ENCODE measurements at regions not wholly inside any gene's neighbourhood (a gene's known extent, or its start where the extent isn't known, plus 50 kb on each side); places are given as distances from the start of the nearest gene placed in this dataset.

DNA sequence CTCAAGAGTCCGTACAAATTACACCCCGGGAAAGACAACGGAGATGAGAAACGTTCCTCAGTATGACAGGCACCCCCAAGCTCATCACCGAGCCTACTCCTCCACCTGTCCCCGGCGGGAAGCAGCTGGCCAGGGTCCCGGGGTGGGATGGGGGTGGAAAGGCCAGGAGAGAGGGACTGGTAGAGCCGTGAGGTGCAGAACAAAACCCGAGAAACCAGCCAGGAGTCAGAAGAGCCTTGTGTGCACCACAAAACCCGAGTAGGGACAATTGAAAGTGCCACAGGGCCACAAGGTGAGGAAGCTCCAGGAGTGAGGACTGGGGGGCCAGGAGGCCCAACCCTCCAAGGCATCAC is 75.5 kb upstream of the SALL3 start:
- DNase-seq (ENCODE audit: low spot score): no peak

DNA sequence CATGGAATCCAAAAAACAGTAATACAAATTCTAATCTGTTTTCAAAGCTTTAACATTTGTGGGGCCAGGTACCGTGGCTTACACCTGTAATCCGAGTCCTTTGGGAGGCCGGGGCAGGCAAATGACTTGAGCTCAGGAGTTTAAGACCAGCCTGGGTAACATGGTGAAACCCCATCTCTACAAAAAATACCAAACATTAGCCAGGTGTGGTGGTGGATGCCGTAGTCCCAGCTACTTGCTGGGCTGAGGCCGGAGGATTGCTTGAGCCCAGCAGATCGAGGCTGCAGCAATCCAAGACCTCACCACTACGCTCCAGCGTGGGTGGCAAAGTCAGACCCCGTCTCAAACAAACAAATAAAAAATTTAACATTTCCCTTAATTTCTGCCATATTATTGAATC is 74.3 kb upstream of the SALL3 start:
- no peak for DNase-seq (ENCODE audit: low spot score)

DNA sequence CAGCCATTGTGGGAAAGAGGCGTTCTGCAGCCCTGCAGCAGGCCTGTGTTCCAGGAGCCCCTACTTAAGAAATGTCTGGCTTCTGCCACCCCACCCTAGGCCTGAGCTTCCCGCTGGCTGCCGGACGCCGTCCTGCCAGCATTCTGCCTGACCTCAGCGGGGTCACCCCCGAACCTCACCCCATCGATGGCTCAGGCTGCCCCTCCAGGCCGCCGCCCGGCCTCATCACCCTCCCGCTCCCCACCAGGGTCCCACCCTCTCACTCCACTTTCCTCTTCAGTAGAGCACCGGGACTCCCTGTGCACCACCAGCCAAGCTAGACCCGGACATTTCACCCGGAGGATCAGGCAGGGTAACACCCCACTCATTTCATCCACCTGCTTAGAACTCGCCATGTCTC is 73.6 kb upstream of the SALL3 start:
- no peak for DNase-seq (ENCODE audit: low spot score)

DNA sequence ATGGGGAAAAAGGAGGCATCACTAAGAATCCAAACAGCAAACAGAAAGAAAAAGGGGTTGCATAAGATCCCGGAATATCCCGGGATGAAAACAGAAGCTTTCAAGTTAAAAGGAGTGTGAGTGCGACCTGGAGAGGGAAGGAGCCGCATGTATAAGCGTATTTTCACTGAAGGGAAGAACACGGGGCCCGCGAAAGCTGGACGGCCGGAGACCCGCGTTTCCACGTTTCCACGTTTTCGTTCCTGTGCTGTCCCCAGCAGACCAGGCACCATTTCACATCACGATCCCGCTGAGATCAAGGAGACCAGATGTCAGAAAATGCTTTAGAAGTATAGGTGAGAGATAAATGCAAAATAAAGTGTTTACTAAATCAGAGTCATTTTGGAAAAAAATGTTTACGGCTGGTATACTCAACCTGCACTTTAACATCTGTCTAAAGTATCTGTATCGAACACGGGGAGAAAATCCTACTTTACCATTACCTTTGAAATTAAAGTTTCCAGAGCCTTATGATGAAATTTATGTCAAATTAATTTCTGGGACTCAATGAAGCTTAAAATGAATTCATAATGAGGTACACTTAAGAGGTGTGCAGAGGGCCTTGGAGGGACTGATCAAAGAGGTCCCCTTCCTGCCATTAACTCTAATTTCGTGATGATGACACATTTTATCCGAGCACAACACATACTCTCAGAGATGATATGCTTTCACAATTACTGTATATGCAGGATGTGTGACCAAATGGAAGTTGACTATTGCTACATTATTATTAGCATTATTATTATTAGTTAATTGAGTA is 71.0 kb upstream of the SALL3 start:
- DNase-seq (ENCODE audit: low spot score): no peak

DNA sequence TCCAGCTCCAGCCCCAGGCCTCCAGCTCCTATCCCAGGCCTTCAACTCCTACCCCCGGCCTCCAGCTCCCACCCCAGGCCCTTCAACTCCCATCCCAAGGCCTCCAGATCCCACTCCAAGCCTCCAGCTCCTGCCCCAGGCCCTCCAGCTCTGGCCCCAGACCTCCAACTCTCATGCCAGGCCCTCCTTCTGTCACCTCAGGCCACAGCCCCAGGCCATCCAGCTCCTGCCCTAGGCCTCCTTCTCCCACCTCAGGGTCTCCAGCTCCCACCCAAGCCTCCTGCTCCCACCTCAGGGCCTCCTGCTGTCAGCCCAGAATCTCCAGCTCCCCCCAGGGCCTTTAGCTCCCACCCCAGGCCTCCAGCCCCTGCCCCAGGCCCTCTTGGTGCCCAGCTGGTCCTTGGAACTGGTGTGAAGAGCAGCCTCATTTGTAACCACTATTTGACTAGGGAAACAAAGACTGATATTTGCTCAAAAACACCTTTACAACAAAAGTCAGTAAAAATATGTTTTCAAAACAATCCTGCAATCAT is 67.8 kb upstream of the SALL3 start:
- no peak for DNase-seq (ENCODE audit: low spot score)

DNA sequence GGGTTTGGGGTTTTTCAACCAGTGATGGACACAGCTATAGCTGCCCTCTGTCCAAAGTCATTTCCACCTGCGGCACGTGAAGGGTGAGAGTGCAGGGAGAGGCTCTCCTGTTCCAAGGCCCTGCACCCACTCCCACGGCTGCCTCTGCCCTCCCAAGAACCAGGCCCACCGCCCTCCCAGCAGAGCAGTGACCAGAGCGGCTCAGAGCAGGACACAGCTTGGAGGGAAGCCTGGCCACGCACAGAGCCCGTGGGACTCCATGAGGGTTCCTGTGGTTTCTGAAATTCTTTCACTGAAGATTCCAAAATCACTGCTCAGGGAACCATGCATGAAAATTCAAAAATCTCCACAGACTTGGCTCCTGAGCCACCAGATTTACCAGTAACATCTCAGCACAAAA is 67.3 kb upstream of the SALL3 start:
- no peak for DNase-seq (ENCODE audit: low spot score)

DNA sequence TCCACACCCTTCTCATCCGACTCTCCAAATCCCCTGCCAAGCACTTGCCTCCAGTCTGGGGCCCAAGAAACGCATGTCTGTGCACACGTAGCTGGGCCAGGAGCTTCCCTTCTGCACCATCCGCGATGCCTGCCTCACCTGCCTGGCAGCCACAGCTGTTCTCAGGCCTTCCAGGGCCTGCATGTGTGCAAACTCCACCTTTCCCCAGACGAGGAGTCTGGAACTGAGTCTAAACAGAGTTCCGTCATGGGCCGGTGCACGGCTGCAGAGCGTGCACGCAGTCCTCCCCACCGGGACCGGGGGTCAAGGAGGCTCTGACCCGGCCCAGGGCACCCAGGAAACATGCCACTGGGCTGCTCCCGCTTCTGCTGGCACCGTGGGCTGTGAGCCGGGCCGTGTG is 66.8 kb upstream of the SALL3 start:
- no peak for DNase-seq (ENCODE audit: low spot score)

DNA sequence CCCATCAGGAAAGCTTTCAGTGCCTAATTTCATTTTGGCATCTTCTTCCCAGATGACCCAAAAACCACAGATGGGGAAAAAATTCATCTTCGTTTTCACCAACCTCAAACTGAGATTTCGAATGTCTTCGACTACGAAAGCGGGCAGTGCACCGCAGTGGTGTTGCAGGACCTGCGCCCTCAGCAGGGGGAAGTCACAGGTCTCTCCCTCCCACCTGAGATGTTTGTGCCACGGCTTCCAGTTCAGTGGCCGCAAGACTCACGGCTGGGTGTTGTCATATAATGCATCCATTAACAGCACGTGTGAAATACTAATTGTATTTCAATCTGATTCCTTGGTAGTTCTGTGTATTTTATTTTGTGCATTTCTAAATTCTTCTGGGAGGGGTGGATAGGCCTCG is 66.2 kb upstream of the SALL3 start:
- DNase-seq (ENCODE audit: low spot score): no peak

DNA sequence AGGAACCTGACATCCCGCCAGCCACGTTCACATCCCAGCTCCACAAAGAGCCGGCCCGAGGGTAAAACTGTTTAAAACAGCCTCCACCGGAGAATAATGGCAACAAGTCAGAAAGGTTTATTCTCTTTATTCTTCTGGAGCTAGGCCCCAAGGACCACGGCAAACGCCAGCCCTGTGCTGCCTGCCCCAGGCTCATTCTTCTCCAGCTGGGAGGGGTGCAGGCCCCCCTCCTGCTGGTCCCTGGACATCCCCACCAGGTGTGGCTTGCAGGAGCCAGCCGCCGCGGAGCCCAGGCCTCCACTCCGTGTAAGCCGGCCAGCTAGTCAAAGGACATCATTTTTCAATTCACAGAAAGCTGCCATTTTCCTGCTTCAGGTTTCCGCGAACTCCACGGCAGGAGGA is 65.8 kb upstream of the SALL3 start:
- no peak for DNase-seq (ENCODE audit: low spot score)

DNA sequence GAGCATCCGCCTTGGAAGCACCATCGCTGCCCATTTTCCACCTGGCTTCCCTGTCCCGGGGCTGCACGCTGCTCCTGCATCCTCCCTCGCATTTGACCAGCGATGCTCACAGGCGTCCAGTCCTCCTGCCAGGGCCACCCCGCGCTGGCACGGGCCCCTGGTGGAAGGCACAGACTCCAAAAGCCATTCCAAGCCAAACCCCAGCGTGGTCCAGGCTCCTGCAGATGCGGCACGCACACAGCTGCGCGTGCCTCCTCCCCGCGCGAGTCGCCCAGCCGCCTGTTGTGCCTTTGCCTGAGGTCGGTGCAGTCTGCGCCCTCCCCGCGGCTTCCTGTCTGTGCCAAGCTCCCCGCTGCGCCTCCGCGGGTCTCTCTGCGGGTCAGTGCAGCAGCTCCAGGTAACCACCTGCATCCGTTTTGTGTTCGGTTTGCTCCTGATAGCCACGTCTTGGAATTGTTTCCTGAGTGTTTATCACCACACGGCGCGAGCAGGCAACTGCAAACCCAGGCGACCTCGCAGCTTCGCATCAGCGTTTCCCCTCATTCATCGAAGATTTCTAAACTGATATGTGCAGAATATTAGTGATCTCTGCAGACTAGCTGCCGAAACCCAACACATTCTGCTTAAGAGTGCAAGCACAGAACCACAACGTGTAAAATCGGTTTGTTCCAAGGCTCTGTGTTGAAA is 65.2 kb upstream of the SALL3 start:
- DNase-seq (ENCODE audit: low spot score): no peak

DNA sequence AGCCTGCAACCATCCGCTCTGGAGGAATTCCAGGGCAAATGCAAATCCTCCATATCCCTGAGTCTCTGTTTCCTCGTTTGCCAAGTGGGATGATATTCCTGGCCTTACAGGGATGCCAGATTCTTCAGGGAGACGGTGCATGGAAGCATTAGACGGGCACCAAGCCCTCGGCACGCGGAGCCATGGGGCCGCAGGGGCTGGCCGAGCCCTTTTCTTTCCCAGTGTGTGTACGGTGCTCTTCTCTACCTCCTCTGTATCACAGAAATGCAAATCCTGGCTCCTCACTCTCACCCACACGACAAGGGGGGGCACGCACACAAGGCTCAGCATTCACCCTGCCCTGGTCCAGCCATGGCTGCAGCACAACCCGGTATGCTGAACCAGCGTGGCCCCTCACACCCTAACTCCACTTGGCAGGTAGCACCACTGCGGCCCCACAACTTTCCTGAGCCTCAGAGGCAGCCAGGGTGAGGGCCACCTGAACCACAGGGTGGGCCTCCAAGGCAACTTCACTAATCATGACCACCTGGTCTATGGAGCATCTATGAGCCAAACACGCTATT is 64.1 kb upstream of the SALL3 start:
- DNase-seq (ENCODE audit: low spot score): no peak

DNA sequence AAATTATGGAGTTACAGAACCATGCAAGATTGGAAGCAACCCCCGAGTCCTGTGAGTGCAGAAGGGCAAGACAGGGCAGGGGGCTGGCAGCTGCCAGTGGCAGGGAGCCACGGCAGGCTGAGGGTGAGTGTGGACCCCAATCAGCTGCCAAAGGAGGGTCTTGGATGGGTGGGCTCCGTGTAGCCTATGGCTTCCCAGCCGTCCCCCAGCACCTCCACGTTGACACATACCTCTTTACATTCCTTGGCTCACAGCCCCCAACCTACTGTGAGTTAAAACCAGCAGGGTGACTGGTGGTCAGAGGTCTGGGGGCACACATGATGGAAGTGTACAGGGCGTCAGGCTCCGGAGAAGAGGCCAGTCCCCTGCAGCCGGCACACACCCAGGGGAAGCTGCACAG is 60.9 kb upstream of the SALL3 start:
- DNase-seq (ENCODE audit: low spot score): no peak

DNA sequence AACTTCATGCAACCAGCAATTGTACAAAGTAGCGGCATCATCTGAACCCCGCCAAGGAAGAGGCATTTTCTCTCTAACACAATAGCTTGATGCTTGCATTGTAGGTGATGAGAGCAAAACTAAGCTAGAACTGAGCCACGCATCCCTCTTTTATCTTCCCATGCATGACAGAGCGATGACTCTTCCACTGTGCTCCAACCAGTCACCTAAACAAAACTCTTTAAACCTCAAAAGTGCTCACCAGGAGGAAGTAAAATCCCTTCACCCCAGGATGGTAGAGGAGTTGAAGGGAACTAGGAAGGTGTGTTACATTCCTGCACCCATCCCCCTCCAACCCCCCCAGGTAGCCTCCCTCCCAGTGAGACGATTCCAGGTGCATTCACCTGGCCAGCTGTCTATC is 59.7 kb upstream of the SALL3 start:
- no peak for DNase-seq (ENCODE audit: low spot score)

DNA sequence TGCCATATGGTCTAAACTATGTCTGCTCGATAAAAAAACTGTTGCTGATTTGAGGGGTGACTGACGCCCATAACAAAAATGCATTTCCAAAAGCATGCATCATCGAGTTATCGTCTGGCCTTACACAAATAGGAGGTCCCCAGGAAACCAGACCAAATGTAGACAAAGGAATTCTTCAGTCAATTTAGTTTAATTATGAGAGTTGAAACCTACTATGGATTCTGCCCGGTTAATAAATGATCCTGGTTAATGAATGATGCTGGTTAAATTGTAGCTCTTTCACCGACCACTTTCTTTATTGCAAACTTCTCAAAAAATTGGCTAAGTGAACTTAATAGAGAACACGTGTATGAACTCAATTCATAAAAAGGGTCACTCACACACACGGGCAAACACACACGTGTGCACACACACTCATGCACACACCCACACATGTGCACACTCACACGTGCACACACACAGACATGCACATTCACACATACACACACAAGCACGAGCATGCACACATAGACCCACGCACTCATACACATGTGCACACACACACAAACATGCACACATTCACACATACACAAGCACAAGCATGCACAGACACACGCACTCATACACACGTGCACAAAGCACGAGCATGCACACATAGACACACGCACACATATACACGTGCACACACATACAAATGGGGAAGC is 59.0 kb upstream of the SALL3 start:
- DNase-seq (ENCODE audit: low spot score): no peak

DNA sequence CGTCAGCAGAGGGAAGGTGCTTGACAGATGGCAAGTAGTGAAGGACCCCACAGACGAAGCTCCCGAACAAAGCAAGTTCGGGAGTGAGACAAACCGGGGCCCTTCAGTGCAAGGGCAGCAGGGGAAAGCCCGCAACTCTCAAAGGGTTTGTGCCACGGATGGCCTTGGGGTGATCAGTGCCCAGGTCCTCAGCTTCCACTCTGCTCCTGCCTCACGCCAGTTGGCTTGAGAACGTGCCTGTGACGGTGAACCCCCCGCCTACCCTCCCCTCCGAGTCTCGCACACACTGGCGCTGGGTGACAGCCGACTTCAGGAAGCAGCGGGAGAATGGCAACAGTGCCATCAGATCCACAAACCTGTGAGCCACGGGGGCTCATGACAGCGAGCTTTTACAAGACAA is 56.8 kb upstream of the SALL3 start:
- no peak for DNase-seq (ENCODE audit: low spot score)

DNA sequence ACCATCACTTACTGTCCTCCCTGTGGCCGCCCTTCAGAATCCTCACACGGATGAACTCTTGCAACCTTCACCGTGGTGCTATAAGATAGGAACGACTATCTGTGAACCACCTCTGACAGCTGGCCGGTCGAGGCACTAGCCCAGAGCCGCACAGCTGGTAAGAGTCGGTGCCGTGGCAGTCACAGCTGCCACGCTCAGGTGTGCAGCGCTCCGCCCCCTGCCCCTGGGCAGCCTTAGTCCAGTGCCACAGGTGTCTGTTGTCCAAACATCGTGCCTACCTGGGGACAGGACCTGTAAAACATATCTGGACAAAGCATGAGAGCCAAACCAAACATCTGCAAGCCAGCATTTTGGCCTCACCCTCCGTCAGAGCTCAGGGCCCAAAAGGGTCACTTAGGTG is 55.3 kb upstream of the SALL3 start:
- DNase-seq (ENCODE audit: low spot score): no peak

DNA sequence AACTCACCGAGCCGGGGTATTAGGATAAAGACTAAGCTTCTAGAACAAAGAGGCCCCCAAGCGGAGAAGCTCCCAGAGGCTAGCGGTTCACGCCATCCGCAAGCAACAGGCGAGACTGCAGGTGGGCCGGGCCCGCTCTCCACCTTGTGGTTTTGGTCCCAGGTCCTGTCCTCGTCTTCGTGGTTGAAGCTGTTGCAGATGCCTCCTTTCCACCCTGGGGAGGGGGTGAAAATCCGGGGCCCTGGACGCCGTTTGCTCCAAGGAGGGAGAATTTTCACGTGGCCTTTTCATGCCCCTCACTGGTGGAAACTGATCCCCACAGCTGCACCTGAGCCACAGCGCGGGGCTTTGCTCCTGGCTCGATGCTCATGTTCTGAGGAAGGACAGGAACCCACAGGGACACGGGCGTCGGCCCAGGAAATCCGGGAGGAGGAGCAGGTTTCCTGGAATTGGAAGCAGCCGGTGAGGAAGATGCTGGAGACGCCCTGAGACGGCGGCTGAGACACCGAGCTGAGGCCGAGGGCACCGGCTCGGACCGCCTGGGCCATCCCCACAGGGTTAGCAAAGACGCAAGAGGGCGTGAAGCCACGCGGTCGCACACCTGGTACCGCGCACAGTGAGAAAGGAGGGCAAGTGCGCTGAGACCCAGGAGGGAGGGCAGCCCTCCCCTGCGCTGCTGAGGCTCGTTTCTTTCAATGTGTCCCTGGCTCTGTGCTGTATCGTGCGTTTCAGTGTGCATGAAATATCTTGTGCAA is 54.7 kb upstream of the SALL3 start:
- DNase-seq (ENCODE audit: low spot score): no peak

DNA sequence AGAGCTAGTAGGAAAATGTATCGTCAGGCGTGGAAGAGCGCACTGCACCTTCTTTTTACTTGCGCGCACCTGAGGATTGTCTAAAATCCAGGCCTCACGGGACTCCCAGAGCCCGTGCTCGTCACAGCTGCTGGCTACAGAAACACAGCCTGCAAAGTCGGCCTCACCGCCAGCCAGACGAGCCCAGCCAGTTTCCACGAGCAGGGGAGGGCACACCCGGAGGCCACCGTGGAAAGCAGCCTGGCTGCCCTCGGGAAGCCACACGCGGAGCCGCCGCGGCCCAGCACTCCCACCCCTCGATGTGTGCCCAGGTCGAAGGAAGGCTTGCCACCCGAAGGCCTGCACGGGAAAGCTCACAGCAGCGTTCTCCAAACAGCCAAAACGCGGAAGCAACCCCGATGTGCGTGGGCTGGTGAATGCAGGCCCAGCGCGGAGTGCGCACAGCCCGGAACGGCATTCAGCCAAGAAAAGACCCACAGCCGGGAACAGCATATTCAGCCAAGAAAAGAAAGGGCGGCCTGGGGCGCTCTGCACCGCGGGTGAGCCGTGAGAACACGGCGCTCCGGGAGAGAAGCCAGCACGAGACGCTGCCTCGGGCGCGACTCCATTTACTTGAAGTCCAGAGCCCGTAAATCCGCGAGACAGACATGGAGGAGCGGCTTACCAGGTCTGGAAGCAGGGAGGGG is 53.9 kb upstream of the SALL3 start:
- DNase-seq (ENCODE audit: low spot score): no peak

DNA sequence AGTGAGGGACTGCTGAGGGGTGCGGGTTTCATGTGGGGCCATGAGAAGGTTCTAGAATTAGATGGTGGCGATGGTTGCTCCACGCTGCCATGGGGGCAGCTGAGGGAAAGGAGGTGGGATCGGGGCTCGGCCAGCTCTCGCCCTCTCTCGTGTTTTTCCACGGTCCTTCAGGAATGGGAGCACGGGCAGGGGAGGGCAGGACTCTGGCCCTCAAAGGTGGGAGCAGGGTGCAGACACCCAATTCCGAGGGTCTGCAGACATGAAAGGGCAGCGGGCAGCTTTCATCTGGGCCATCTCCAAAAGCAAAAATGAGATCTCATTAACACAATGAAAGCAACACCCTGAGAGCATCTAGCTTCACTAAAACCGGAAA is 53.4 kb upstream of the SALL3 start:
- no peak for DNase-seq (ENCODE audit: low spot score)

DNA sequence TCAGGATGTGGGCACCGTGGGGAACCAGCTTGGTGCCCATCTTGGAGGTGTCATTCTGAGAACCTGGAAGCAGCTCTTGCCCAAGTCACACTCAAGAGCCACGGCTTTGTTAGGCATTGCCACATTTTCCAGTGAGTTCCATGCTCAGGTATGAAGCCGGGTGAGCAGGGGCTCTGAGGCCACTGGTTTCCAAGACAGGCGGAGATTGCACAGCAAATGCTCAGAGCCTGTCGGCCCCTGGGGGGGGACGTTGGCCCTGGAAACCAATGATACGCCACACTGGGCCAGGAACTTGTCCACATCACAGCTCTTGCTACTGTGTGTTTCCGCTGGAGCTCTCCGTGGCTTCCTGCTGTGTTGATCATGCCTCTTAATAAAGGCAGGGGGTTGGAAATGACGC is 52.5 kb upstream of the SALL3 start:
- DNase-seq (ENCODE audit: low spot score): no peak

DNA sequence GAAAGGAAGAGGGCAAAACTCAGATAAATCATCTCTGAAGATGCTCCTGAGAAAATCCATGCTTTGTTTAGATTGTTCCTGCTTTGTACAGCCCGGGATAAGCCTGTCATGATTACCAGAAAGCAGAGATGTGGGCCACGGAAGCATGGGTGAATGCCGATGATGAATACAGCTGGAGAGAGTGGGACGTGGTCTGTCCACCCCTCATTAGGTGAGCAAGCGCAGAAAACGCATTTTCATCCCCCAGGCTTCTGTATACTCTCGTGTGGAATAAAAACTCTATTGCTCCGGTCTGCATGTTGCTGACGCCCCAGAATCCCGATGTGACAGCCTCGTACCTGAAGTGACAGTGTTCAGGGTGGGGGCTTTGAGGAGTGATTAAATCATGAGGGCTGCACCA is 52.0 kb upstream of the SALL3 start:
- no peak for DNase-seq (ENCODE audit: low spot score)

DNA sequence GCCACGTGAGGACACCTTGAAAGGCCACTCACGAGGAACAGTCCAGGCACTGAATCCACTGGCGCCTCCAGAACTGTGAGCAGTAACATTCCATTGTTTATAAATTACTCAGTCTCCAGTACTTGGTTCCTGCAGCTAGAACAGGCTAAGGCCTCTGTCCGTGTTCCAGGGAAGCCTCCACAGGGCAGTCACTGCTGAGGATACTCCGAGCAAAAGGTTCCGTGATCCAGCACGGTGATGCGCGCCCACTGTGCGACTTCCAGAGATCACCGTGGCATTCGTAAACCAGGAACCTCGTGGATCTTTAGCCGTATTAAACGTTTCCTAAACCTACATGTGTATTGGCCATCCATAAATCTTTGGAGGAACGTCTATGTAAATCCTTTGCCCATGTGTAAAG is 51.5 kb upstream of the SALL3 start:
- no peak for DNase-seq (ENCODE audit: low spot score)
